Osteoblast (primary cell): ENCODE measurements at regions not wholly inside any gene's neighbourhood (a gene's known extent, or its start where the extent isn't known, plus 50 kb on each side); places are given as distances from the start of the nearest gene placed in this dataset.
"Not testable (repeated sequence)": the region's sequence is repeated elsewhere in the genome, so short reads cannot be mapped to it uniquely, and the experiment has no call there.

Source experiments
- DNase-seq: peaks from one replicate; pipeline ENCODE4 v3.0.0; 2011; ENCODE audit warnings: low spot score, mixed read lengths; ENCODE audit not compliant: insufficient read length; ENCODE audit errors: missing footprints
- H2AFZ ChIP-seq: 2 replicates; pipeline ENCODE4 v1.6.0; 2011; ENCODE audit warnings: mild to moderate bottlenecking, low read length
- H3K27ac ChIP-seq: 2 replicates; pipeline ENCODE4 v1.5.1; 2011; ENCODE audit warnings: mild to moderate bottlenecking, low read depth, low read length, moderate library complexity
- H3K27me3 ChIP-seq: 2 replicates; pipeline ENCODE4 v1.6.0; 2012; ENCODE audit warnings: mild to moderate bottlenecking, control low read depth, inconsistent platforms, low read length, moderate library complexity; ENCODE audit not compliant: insufficient read depth
- H3K36me3 ChIP-seq: 2 replicates; pipeline ENCODE4 v1.5.1; 2011; ENCODE audit warnings: mild to moderate bottlenecking, low read length, control low read depth, moderate library complexity; ENCODE audit not compliant: insufficient read depth
- H3K4me1 ChIP-seq: 2 replicates; pipeline ENCODE4 v1.5.1; 2011; ENCODE audit warnings: mild to moderate bottlenecking, low read length, control low read depth, moderate library complexity; ENCODE audit not compliant: insufficient read depth
- H3K4me2 ChIP-seq: 2 replicates; pipeline ENCODE4 v1.6.0; 2011; ENCODE audit warnings: mild to moderate bottlenecking, low read length; ENCODE audit not compliant: insufficient read depth
- H3K4me3 ChIP-seq: fragments of 200-600 bp; sonication (generic); 3 replicates; pipeline ENCODE4 v1.5.1; 2012; ENCODE audit warnings: mild to moderate bottlenecking, low read length, inconsistent platforms; ENCODE audit not compliant: insufficient read depth
- H3K79me2 ChIP-seq: 2 replicates; pipeline ENCODE4 v1.6.0; 2012; ENCODE audit warnings: mild to moderate bottlenecking, low read length, control low read depth, inconsistent platforms; ENCODE audit not compliant: insufficient read depth
- H3K9me3 ChIP-seq: 2 replicates; pipeline ENCODE4 v1.5.1; 2011; ENCODE audit warnings: low read depth, low read length, control low read depth
- H4K20me1 ChIP-seq: 2 replicates; pipeline ENCODE4 v1.6.0; 2012; ENCODE audit warnings: mild to moderate bottlenecking, low read length, control low read depth; ENCODE audit not compliant: insufficient read depth
- CTCF ChIP-seq: IDR thresholded peaks from 2 replicates; pipeline ENCODE4 v1.5.1; 2011; ENCODE audit warnings: mild to moderate bottlenecking, low read depth, low read length, moderate library complexity; ENCODE audit errors: extremely low read depth

GRCh38 chr6:85278466-85279035, 171.3 kb upstream of the NT5E start:
- no peak for TF ChIP-seq CTCF
- no peak overlapping the region for H2AFZ ChIP-seq
- H3K79me2 ChIP-seq = no peaks in the 10 kb centered on the region
- no peaks in the 10 kb centered on the region for H3K9me3 ChIP-seq
- H3K4me1 ChIP-seq = no peaks in the 10 kb centered on the region
- no peak overlapping the region for H3K4me3 ChIP-seq
- no peak overlapping the region for H3K27ac ChIP-seq
- H3K27me3 ChIP-seq = no peaks in the 10 kb centered on the region
- no peaks in the 10 kb centered on the region for H3K36me3 ChIP-seq
- H3K4me2 ChIP-seq = peak overlapping the region; percentile 27
- no peak for DNase-seq
- H4K20me1 ChIP-seq = no peaks in the 10 kb centered on the region

- not testable (repeated sequence) for H2AFZ ChIP-seq
Measured at GRCh38 chr6:85276026-85276425, 173.9 kb upstream of the NT5E start.

GRCh38 chr6:85275338-85275985, 174.4 kb upstream of the NT5E start:
- Histone ChIP-seq H3K27me3 (no peaks in the 10 kb centered on the region), H3K4me3 (no peak overlapping the region), H3K4me1 (no peaks in the 10 kb centered on the region), H3K9me3 (no peaks in the 10 kb centered on the region), H2AFZ (no peak overlapping the region), H3K79me2 (no peaks in the 10 kb centered on the region), H3K4me2 (no peak overlapping the region), H3K36me3 (no peaks in the 10 kb centered on the region), H3K27ac (no peak overlapping the region), H4K20me1 (no peaks in the 10 kb centered on the region)
- DNase-seq = no peak
- no peak for TF ChIP-seq CTCF

More at GRCh38 chr6:85276026-85276425, 173.9 kb upstream of the NT5E start:
- not testable (repeated sequence) for H3K36me3 ChIP-seq, H3K27ac ChIP-seq, H3K27me3 ChIP-seq, H3K4me3 ChIP-seq, H3K9me3 ChIP-seq, H3K79me2 ChIP-seq, H3K4me1 ChIP-seq, H4K20me1 ChIP-seq, DNase-seq, H3K4me2 ChIP-seq

GRCh38 chr6:85273870-85274269, 176.0 kb upstream of the NT5E start:
- H2AFZ ChIP-seq = no peak overlapping the region
- H3K27me3 ChIP-seq = no peaks in the 10 kb centered on the region
- H3K4me1 ChIP-seq = no peaks in the 10 kb centered on the region
- H3K79me2 ChIP-seq = no peaks in the 10 kb centered on the region
- TF ChIP-seq CTCF = no peak
- no peaks in the 10 kb centered on the region for H3K9me3 ChIP-seq
- H3K4me3 ChIP-seq = no peak overlapping the region
- no peaks in the 10 kb centered on the region for H3K36me3 ChIP-seq
- no peaks in the 10 kb centered on the region for H4K20me1 ChIP-seq
- no peak overlapping the region for H3K4me2 ChIP-seq
- DNase-seq = peak; percentile 76
- no peak overlapping the region for H3K27ac ChIP-seq
